Osteoblast (primary cell): ENCODE measurements at regions not wholly inside any gene's neighbourhood (a gene's known extent, or its start where the extent isn't known, plus 50 kb on each side); places are given as distances from the start of the nearest gene placed in this dataset.

Experiments used
- DNase-seq: peaks from one replicate; pipeline ENCODE4 v3.0.0; 2011; ENCODE audit warnings: low spot score, mixed read lengths; ENCODE audit not compliant: insufficient read length; ENCODE audit errors: missing footprints
- H2AFZ ChIP-seq: 2 replicates; pipeline ENCODE4 v1.6.0; 2011; ENCODE audit warnings: mild to moderate bottlenecking, low read length
- H3K27ac ChIP-seq: 2 replicates; pipeline ENCODE4 v1.5.1; 2011; ENCODE audit warnings: mild to moderate bottlenecking, low read depth, low read length, moderate library complexity
- H3K27me3 ChIP-seq: 2 replicates; pipeline ENCODE4 v1.6.0; 2012; ENCODE audit warnings: mild to moderate bottlenecking, control low read depth, inconsistent platforms, low read length, moderate library complexity; ENCODE audit not compliant: insufficient read depth
- H3K36me3 ChIP-seq: 2 replicates; pipeline ENCODE4 v1.5.1; 2011; ENCODE audit warnings: mild to moderate bottlenecking, low read length, control low read depth, moderate library complexity; ENCODE audit not compliant: insufficient read depth
- H3K4me1 ChIP-seq: 2 replicates; pipeline ENCODE4 v1.5.1; 2011; ENCODE audit warnings: mild to moderate bottlenecking, low read length, control low read depth, moderate library complexity; ENCODE audit not compliant: insufficient read depth
- H3K4me2 ChIP-seq: 2 replicates; pipeline ENCODE4 v1.6.0; 2011; ENCODE audit warnings: mild to moderate bottlenecking, low read length; ENCODE audit not compliant: insufficient read depth
- H3K4me3 ChIP-seq: fragments of 200-600 bp; sonication (generic); 3 replicates; pipeline ENCODE4 v1.5.1; 2012; ENCODE audit warnings: mild to moderate bottlenecking, low read length, inconsistent platforms; ENCODE audit not compliant: insufficient read depth
- H3K79me2 ChIP-seq: 2 replicates; pipeline ENCODE4 v1.6.0; 2012; ENCODE audit warnings: mild to moderate bottlenecking, low read length, control low read depth, inconsistent platforms; ENCODE audit not compliant: insufficient read depth
- H3K9me3 ChIP-seq: 2 replicates; pipeline ENCODE4 v1.5.1; 2011; ENCODE audit warnings: low read depth, low read length, control low read depth
- H4K20me1 ChIP-seq: 2 replicates; pipeline ENCODE4 v1.6.0; 2012; ENCODE audit warnings: mild to moderate bottlenecking, low read length, control low read depth; ENCODE audit not compliant: insufficient read depth
- CTCF ChIP-seq: IDR thresholded peaks from 2 replicates; pipeline ENCODE4 v1.5.1; 2011; ENCODE audit warnings: mild to moderate bottlenecking, low read depth, low read length, moderate library complexity; ENCODE audit errors: extremely low read depth

GRCh38 chr9:38309324-38310195 lies 82.9 kb upstream of the ALDH1B1 start:
- H3K9me3 ChIP-seq: no peaks in the 10 kb centered on the region
- H3K4me1 ChIP-seq: no peaks in the 10 kb centered on the region
- no peak overlapping the region for H3K4me2 ChIP-seq
- H3K4me3 ChIP-seq: no peak overlapping the region
- no peaks in the 10 kb centered on the region for H3K79me2 ChIP-seq
- no peaks in the 10 kb centered on the region for H3K36me3 ChIP-seq
- H3K27ac ChIP-seq: no peak overlapping the region
- TF ChIP-seq CTCF: no peak
- no peaks in the 10 kb centered on the region for H4K20me1 ChIP-seq
- no peak overlapping the region for H2AFZ ChIP-seq
- H3K27me3 ChIP-seq: peaks cover 31% of the 10 kb centered on the region
- no peak for DNase-seq

GRCh38 chr9:38308136-38308535 lies 84.4 kb upstream of the ALDH1B1 start:
- no peaks in the 10 kb centered on the region for H3K9me3 ChIP-seq
- H4K20me1 ChIP-seq: no peaks in the 10 kb centered on the region
- peaks cover 26% of the 10 kb centered on the region for H3K27me3 ChIP-seq
- H3K36me3 ChIP-seq: no peaks in the 10 kb centered on the region
- H3K27ac ChIP-seq: no peak overlapping the region
- DNase-seq: no peak
- H3K79me2 ChIP-seq: no peaks in the 10 kb centered on the region
- no peak overlapping the region for H3K4me2 ChIP-seq
- H3K4me3 ChIP-seq: no peak overlapping the region
- no peak overlapping the region for H2AFZ ChIP-seq
- no peak for TF ChIP-seq CTCF
- H3K4me1 ChIP-seq: no peaks in the 10 kb centered on the region

DNA sequence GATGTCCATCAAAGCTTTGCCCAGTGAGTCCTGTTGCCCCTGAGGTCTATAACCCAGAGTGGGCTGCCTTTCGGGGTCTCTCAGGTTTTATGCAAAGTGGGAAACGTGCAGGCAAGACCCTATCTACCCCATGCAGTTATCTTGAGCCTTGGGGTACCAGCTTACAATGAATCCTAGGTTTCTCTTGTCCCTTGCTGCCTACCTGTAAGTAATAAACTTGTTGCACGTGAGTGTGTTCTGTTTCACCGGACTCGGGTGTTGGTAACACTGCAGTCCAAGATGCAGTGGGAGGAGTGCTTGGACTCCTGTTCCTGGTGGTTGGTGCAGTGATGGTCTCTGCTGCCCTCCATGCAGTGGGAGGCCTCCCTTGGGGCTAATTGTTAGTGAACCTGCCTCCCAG lies 85.6 kb upstream of the ALDH1B1 start:
- no peaks in the 10 kb centered on the region for H3K4me1 ChIP-seq
- no peaks in the 10 kb centered on the region for H3K9me3 ChIP-seq
- no peak overlapping the region for H2AFZ ChIP-seq
- H3K4me2 ChIP-seq: no peak overlapping the region
- TF ChIP-seq CTCF: no peak
- no peaks in the 10 kb centered on the region for H3K36me3 ChIP-seq
- no peak overlapping the region for H3K27ac ChIP-seq
- peaks cover 19% of the 10 kb centered on the region for H3K27me3 ChIP-seq
- no peaks in the 10 kb centered on the region for H3K79me2 ChIP-seq
- no peak for DNase-seq
- no peak overlapping the region for H3K4me3 ChIP-seq
- H4K20me1 ChIP-seq: no peaks in the 10 kb centered on the region

DNA sequence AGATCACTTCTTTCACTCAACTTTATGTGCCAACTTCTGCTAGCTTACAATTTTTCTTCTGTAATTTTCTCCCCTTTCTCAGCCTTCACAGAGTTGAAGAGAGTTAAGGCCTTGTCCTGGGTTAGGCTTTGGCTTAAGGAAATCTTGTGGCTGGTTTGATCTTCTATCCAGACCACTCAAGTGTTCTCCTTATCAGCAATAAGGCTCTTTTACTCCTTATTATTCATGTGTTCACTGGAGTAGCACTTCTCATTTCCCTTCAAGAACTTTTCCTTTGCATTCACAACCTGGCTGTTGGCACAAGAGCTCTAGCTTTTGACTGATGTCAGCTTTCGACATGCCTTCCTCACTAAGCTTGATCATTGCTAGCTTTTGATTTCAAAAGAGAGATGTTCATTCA lies 86.9 kb upstream of the ALDH1B1 start:
- peaks cover 13% of the 10 kb centered on the region for H3K27me3 ChIP-seq
- no peak overlapping the region for H2AFZ ChIP-seq
- H3K27ac ChIP-seq: no peak overlapping the region
- H3K36me3 ChIP-seq: no peaks in the 10 kb centered on the region
- no peaks in the 10 kb centered on the region for H4K20me1 ChIP-seq
- no peaks in the 10 kb centered on the region for H3K9me3 ChIP-seq
- H3K79me2 ChIP-seq: no peaks in the 10 kb centered on the region
- TF ChIP-seq CTCF: no peak
- no peak overlapping the region for H3K4me3 ChIP-seq
- H3K4me1 ChIP-seq: no peaks in the 10 kb centered on the region
- H3K4me2 ChIP-seq: no peak overlapping the region
- no peak for DNase-seq
